Panc1 (cell line): ENCODE measurements at regions not wholly inside any gene's neighbourhood (a gene's known extent, or its start where the extent isn't known, plus 50 kb on each side); places are given as distances from the start of the nearest gene placed in this dataset.

Experiments
- ATAC-seq: fragments of 200-7000 bp; cut with Tn5 transposase; 2 replicates; pipeline ENCODE4 v1.9.1; 2020; ENCODE audit warnings: mild to moderate bottlenecking, moderate library complexity
- BruUV-seq: library from RNA; stranded (reverse); fragments of 400-500 nt; replicated peaks from 2 replicates; lab custom pipeline; 2021; lab: Mats Ljungman, UMichigan
- CTCF ChIA-PET: fragments of 300-600 bp; sonication (Branson Sonifier 250); formaldehyde crosslinking; loops from one replicate; lab custom pipeline; 2022; ENCODE audit warnings: antibody characterized with exemption; lab: Charles Lee
- POLR2A ChIA-PET: fragments of 300-600 bp; sonication (Branson Sonifier 250); formaldehyde crosslinking; loops from one replicate; lab custom pipeline; 2022; ENCODE audit warnings: antibody characterized with exemption; lab: Charles Lee
- DNase-seq: peaks from one replicate; pipeline ENCODE4 v3.0.0-alpha.2; 2010; ENCODE audit warnings: low read depth, low spot score
- H3K27ac ChIP-seq: 2 replicates; pipeline ENCODE4 v1.5.1; 2011; ENCODE audit warnings: mild to moderate bottlenecking, low read length, inconsistent platforms
- H3K27me3 ChIP-seq: fragments of 200-500 bp; sonication (Bioruptor generic); 2 replicates; pipeline ENCODE4 v1.6.0; 2014; ENCODE audit warnings: low read length, inconsistent platforms; ENCODE audit not compliant: control insufficient read depth, insufficient read depth
- H3K36me3 ChIP-seq: fragments of 200-500 bp; sonication (Bioruptor generic); 2 replicates; pipeline ENCODE4 v1.5.1; 2014; ENCODE audit warnings: inconsistent platforms, mild to moderate bottlenecking, low read length, moderate library complexity; ENCODE audit not compliant: control insufficient read depth, insufficient read depth
- H3K4me1 ChIP-seq: 2 replicates; pipeline ENCODE4 v1.5.1; 2011; ENCODE audit warnings: inconsistent platforms, mild to moderate bottlenecking, low read length, moderate library complexity; ENCODE audit not compliant: control insufficient read depth, insufficient read depth
- H3K4me3 ChIP-seq, 2 experiments: 2 replicates each; pipeline ENCODE4 v1.5.1; 2011 to 2012; ENCODE audit warnings: low read depth in 2 of 2, low read length in 2 of 2, mild to moderate bottlenecking in 2 of 2, inconsistent platforms in 1 of 2, moderate library complexity in 1 of 2
- H3K9me3 ChIP-seq: fragments of 200-500 bp; sonication (Bioruptor generic); 2 replicates; pipeline ENCODE4 v1.5.1; 2014; ENCODE audit warnings: low read depth, mild to moderate bottlenecking, inconsistent platforms, low read length, moderate library complexity; ENCODE audit not compliant: control insufficient read depth, insufficient read depth
- POLR2AphosphoS5 ChIP-seq: IDR thresholded peaks from 2 replicates; pipeline ENCODE4 v1.6.1; 2012; ENCODE audit warnings: mild to moderate bottlenecking, low read depth, low read length, moderate library complexity
- SIN3A ChIP-seq: IDR thresholded peaks from 2 replicates; pipeline ENCODE4 v1.6.1; 2012; ENCODE audit warnings: low read depth, mild to moderate bottlenecking, low read length, moderate library complexity, borderline replicate concordance; ENCODE audit not compliant: insufficient read depth
- TCF7L2 ChIP-seq: IDR thresholded peaks from 2 replicates; pipeline ENCODE4 v1.6.1; 2011; ENCODE audit warnings: mild to moderate bottlenecking, low read depth, low read length, inconsistent platforms
- in situ Hi-C: cut with HindIII; loops from 2 replicates; pipeline ENCODE4 v1.10.0; 2016; ENCODE audit warnings: low sequenced_read_pairs, low pct_unique_long_range_greater_than_20kb
- intact Hi-C: fragments of 100-400 bp; cut with micrococcal nuclease; formaldehyde crosslinking; loops from one replicate; pipeline ENCODE4 v1.10.0; 2022; ENCODE audit not compliant: unreplicated experiment
- TF ChIP-seq, protein P1 (sequence below), 2 experiments: IDR thresholded peaks; 2 replicates each; pipeline ENCODE4 v1.6.1; 2011 to 2012; ENCODE audit warnings: low read depth in 2 of 2, control low read depth in 1 of 2, low read length in 1 of 2, mild to moderate bottlenecking in 1 of 2, moderate library complexity in 1 of 2; ENCODE audit not compliant: insufficient read depth in 1 of 2
- TF ChIP-seq, protein P2 (sequence below): fragments of 450-650 bp; IDR thresholded peaks from 2 replicates; pipeline ENCODE4 v1.5.1; 2017; ENCODE audit warnings: mild to moderate bottlenecking

DNA sequence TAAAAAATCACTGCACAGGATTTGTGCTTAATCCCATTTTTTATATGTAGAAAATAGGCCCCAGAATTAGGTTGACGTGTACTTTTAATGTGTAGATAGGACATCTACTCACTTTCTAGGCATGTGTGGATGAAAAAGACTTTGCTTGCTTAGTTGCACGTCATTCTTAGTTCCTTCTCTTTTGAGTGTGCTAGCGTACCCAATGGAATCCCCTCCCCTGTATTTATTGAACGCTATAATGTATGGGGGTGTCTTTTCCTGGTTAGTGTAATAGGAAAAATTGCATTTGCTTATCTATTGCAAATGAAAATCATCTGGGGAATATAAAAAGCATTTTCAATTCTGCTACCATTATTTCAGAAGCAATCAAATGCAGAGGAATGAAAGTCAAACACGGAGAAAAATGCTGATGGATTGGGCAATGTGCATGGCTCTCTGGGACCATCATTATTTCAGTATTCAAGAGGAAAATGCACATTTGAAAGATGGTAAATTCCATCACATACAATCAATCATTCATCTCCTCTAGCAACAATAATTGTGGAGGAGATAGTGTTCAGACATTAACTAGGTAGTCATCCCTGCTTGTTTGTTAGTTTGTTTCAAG is 277.0 kb upstream of the B3GALT2 start:
- ChIA-PET CTCF (no interaction called here), POLR2A (no interaction called here)
- ATAC-seq (no peak), DNase-seq (no peak)
- no peak overlapping the region for H3K4me3 ChIP-seq
- H3K36me3 ChIP-seq = no peaks in the 10 kb centered on the region
- BruUV-seq = no TSS peak
- no peaks in the 10 kb centered on the region for H3K9me3 ChIP-seq
- intact Hi-C loops (no loop called here), in situ Hi-C loops (no loop called here)
- H3K27ac ChIP-seq = no peak overlapping the region
- H3K4me1 ChIP-seq = no peaks in the 10 kb centered on the region
- H3K27me3 ChIP-seq = no peaks in the 10 kb centered on the region
- TF ChIP-seq POLR2AphosphoS5 (no peak), SIN3A (no peak), TCF7L2 (no peak)
- TF ChIP-seq, protein P1, sequence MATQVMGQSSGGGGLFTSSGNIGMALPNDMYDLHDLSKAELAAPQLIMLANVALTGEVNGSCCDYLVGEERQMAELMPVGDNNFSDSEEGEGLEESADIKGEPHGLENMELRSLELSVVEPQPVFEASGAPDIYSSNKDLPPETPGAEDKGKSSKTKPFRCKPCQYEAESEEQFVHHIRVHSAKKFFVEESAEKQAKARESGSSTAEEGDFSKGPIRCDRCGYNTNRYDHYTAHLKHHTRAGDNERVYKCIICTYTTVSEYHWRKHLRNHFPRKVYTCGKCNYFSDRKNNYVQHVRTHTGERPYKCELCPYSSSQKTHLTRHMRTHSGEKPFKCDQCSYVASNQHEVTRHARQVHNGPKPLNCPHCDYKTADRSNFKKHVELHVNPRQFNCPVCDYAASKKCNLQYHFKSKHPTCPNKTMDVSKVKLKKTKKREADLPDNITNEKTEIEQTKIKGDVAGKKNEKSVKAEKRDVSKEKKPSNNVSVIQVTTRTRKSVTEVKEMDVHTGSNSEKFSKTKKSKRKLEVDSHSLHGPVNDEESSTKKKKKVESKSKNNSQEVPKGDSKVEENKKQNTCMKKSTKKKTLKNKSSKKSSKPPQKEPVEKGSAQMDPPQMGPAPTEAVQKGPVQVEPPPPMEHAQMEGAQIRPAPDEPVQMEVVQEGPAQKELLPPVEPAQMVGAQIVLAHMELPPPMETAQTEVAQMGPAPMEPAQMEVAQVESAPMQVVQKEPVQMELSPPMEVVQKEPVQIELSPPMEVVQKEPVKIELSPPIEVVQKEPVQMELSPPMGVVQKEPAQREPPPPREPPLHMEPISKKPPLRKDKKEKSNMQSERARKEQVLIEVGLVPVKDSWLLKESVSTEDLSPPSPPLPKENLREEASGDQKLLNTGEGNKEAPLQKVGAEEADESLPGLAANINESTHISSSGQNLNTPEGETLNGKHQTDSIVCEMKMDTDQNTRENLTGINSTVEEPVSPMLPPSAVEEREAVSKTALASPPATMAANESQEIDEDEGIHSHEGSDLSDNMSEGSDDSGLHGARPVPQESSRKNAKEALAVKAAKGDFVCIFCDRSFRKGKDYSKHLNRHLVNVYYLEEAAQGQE (IDR thresholded peaks at IDR 0.05; ENCODE audit: insufficient read depth in 1 of 2, low read depth in 2 of 2, low read length in 1 of 2) = no peak
- TF ChIP-seq, protein P2, sequence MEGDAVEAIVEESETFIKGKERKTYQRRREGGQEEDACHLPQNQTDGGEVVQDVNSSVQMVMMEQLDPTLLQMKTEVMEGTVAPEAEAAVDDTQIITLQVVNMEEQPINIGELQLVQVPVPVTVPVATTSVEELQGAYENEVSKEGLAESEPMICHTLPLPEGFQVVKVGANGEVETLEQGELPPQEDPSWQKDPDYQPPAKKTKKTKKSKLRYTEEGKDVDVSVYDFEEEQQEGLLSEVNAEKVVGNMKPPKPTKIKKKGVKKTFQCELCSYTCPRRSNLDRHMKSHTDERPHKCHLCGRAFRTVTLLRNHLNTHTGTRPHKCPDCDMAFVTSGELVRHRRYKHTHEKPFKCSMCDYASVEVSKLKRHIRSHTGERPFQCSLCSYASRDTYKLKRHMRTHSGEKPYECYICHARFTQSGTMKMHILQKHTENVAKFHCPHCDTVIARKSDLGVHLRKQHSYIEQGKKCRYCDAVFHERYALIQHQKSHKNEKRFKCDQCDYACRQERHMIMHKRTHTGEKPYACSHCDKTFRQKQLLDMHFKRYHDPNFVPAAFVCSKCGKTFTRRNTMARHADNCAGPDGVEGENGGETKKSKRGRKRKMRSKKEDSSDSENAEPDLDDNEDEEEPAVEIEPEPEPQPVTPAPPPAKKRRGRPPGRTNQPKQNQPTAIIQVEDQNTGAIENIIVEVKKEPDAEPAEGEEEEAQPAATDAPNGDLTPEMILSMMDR = no peak

DNA sequence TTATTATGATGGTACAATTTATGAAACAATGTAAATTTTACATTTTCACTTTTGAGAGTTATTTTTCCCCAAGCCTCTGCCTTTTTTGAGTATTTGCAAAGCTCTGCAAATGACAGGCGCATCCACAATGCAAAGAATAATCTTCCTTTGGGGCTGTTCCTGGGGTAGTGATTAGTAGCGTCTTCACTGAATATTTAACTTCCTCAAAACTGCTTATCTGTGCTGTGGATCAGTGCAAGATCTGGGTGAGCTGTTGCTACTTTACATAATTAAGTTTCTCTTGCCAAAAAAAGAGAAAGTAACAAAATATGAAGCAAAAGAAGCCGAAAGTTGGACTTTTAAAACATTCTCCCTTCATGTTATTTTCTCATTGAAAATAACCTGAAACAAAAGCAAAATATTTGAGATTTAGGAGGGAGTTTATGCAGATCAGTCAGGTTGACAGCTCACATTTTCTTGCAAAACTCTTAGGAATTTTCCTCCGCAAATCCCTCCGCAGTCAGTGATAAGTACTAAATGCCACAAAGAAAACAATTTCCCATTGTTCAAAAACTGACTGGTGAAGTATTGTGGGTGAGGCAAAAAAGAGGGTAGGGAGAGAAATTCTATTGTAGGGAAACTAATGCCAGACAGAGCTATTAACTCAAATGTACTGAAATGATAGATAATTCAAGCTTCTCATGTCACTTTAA is 276.4 kb upstream of the B3GALT2 start:
- BruUV-seq = no TSS peak
- no peaks in the 10 kb centered on the region for H3K9me3 ChIP-seq
- H3K4me3 ChIP-seq = no peak overlapping the region
- intact Hi-C loops (no loop called here), in situ Hi-C loops (no loop called here)
- DNase-seq (no peak), ATAC-seq (no peak)
- H3K27ac ChIP-seq = no peak overlapping the region
- H3K4me1 ChIP-seq = no peaks in the 10 kb centered on the region
- no peaks in the 10 kb centered on the region for H3K27me3 ChIP-seq
- ChIA-PET CTCF (no interaction called here), POLR2A (no interaction called here)
- H3K36me3 ChIP-seq = no peaks in the 10 kb centered on the region
- TF ChIP-seq, protein P1 (IDR thresholded peaks at IDR 0.05; ENCODE audit: insufficient read depth in 1 of 2, low read depth in 2 of 2, low read length in 1 of 2) = no peak
- TF ChIP-seq, protein P2 = no peak
- TF ChIP-seq SIN3A (no peak), TCF7L2 (no peak), POLR2AphosphoS5 (no peak)
